ENCODE measurements at regions not wholly inside any gene's neighbourhood (a gene's known extent, or its start where the extent isn't known, plus 50 kb on each side); places are given as distances from the start of the nearest gene placed in this dataset.
"Not testable (repeated sequence)": the region's sequence is repeated elsewhere in the genome, so short reads cannot be mapped to it uniquely, and the experiment has no call there.

DNA sequence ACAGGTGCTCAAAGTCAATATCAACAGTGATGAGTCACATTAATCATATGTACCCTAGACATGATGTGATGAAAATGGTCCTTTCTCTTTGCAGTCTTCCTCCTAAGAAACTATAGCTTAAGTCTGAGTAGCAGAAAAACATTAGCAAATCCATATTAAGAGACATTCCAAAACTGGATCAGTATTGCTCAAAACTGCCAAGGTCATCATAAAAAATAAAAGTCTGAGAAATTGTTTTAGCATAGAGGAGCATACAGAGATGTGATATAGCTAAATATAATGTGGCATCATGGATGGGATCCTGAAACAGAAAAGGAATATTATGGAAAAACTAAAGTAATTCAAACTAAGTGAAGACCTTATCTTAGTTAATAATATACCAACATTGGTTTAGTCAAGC is 1316.1 kb downstream of the SUCLG1 start:
- ATAC-seq, result no peak
- Histone ChIP-seq H3K9me3 (ENCODE audit: control insufficient read depth, low read length) (no peaks in the 10 kb centered on the region), H3K27ac (ENCODE audit: low read length) (no peak overlapping the region), H3K4me3 (ENCODE audit: low read length) (no peak overlapping the region), H3K27me3 (ENCODE audit: control insufficient read depth, insufficient read depth) (no peaks in the 10 kb centered on the region), H3K4me1 (ENCODE audit: control insufficient read depth, insufficient read depth, low read length) (no peaks in the 10 kb centered on the region)
- intact Hi-C loops (cut with DNase I), result no loop called here
- DNase-seq, result no peak

DNA sequence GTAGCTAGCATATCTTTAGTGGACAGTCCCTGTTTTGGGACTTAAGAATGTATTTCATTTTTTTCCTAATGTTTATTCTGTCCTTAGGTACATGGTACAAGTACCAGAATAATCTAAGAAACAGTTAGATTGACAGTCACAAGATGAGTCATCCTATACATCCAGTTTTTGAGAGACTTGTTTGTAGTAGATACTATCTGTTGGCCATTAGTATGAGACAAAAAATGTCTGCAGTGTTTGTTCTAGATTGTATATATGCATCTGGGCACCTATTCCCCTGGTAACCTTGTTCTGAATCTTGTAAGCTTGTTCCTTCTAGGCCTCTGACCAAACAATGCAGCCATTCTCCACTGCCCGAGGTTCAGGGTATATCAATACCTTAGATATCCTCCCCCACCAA is 1343.5 kb downstream of the SUCLG1 start:
- intact Hi-C loops (cut with DNase I), result no loop called here
- Histone ChIP-seq H3K9me3 (ENCODE audit: control insufficient read depth, low read length) (no peaks in the 10 kb centered on the region), H3K4me1 (ENCODE audit: control insufficient read depth, insufficient read depth, low read length) (no peaks in the 10 kb centered on the region), H3K27ac (ENCODE audit: low read length) (no peak overlapping the region), H3K27me3 (ENCODE audit: control insufficient read depth, insufficient read depth) (no peaks in the 10 kb centered on the region), H3K4me3 (ENCODE audit: low read length) (no peak overlapping the region)
- DNase-seq (no peak), ATAC-seq (no peak)
- 88% methylated on average over 1 of the region's 1 CpG for WGBS

DNA sequence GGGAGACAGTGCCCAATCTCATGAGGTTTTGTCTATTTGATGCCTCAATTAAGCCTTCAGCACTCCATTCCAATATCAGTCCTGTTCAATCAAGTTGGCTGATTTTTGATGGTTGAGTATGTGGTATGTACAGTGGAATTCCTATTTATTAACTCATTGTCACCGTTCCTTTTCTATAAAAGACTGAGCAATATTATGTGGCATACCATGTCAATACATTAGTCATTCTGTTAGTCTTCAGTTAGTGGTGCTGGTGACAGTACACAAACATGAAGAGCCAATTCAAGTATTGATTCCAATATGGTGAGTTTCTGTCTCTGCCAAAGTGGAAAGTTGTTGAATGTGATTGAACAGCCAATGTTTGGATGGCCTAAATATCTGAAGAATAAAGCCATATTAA is 1343.9 kb downstream of the SUCLG1 start:
- DNase-seq (no peak), ATAC-seq (no peak)
- H3K27ac ChIP-seq (ENCODE audit: low read length), result no peak overlapping the region
- H3K4me1 ChIP-seq (ENCODE audit: control insufficient read depth, insufficient read depth, low read length), result no peaks in the 10 kb centered on the region
- no peaks in the 10 kb centered on the region for H3K9me3 ChIP-seq (ENCODE audit: control insufficient read depth, low read length)
- WGBS, result 83% methylated on average over 1 of the region's 1 CpG
- intact Hi-C loops (cut with DNase I), result no loop called here
- no peaks in the 10 kb centered on the region for H3K27me3 ChIP-seq (ENCODE audit: control insufficient read depth, insufficient read depth)
- H3K4me3 ChIP-seq (ENCODE audit: low read length), result no peak overlapping the region

DNA sequence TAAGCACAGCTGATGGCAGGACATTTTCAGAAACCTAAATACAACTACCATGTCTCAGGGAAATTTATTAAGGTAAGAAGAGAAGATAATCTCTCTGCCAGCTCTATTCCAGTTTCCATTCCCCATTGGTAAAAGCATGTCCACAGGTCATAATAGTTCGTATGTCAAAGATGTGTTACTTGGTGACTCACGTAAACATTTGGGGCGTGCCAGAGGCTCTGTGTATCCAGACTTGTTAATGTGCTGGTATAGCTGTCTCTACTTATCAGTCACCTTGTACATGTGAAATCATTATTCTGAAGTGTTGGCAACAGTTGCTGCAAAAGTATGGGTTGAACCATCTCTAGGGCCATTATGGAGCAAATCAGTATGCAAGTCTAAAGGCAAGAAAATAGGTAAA is 1345.1 kb downstream of the SUCLG1 start:
- no peaks in the 10 kb centered on the region for H3K9me3 ChIP-seq (ENCODE audit: control insufficient read depth, low read length)
- 84% methylated on average over 3 of the region's 3 CpGs for WGBS
- H3K4me3 ChIP-seq (ENCODE audit: low read length), result no peak overlapping the region
- no peak for DNase-seq
- no peak overlapping the region for H3K27ac ChIP-seq (ENCODE audit: low read length)
- no peak for ATAC-seq
- H3K27me3 ChIP-seq (ENCODE audit: control insufficient read depth, insufficient read depth), result no peaks in the 10 kb centered on the region
- H3K4me1 ChIP-seq (ENCODE audit: control insufficient read depth, insufficient read depth, low read length), result no peaks in the 10 kb centered on the region
- intact Hi-C loops (cut with DNase I), result no loop called here

DNA sequence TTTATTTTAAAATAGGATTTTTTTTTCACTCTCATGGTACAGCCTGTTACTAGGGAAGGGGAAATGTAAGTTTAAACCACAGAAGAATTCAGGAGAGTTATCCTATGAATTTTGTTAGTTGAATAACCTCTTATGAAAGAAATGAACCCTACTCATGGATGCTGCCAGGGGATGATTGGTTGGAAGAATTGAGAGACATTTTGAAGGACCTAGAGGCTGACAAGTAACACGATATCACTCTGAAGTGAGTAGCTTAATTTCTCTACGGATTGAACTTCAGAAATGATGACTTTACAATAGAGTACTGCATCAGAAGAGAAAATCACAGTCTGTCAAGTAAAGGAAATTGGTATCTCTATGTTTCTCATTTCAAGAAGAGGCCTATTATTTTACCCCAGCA is 1346.2 kb downstream of the SUCLG1 start:
- Histone ChIP-seq H3K9me3 (ENCODE audit: control insufficient read depth, low read length) (no peaks in the 10 kb centered on the region), H3K4me3 (ENCODE audit: low read length) (no peak overlapping the region), H3K4me1 (ENCODE audit: control insufficient read depth, insufficient read depth, low read length) (no peaks in the 10 kb centered on the region), H3K27ac (ENCODE audit: low read length) (no peak overlapping the region), H3K27me3 (ENCODE audit: control insufficient read depth, insufficient read depth) (no peaks in the 10 kb centered on the region)
- 74% methylated on average over 2 of the region's 2 CpGs for WGBS
- ATAC-seq (no peak), DNase-seq (no peak)
- intact Hi-C loops (cut with DNase I), result no loop called here

DNA sequence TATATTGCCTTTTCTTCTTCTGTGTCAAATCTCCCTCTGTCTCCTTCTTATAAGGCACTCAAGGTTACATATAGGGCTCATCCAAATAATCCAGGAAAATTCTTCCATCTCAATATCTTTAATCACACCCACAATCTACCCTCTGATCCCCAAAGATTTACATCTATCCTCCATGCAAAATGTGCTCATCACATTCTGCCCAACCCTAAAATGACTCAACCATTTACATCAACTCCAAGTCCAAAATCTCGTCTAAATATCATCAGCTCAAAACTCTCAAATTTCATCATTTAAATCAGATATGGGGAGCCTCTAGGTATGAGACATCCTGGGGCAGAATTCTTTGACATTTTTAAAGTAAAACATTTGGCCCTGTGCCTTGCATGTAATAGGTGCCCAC is 1349.8 kb downstream of the SUCLG1 start:
- Histone ChIP-seq H3K4me3 (ENCODE audit: low read length) (no peak overlapping the region), H3K4me1 (ENCODE audit: control insufficient read depth, insufficient read depth, low read length) (no peaks in the 10 kb centered on the region), H3K27me3 (ENCODE audit: control insufficient read depth, insufficient read depth) (no peaks in the 10 kb centered on the region), H3K9me3 (ENCODE audit: control insufficient read depth, low read length) (no peaks in the 10 kb centered on the region), H3K27ac (ENCODE audit: low read length) (no peak overlapping the region)
- intact Hi-C loops (cut with DNase I), result no loop called here
- WGBS, result 89% methylated on average over 1 of the region's 1 CpG
- no peak for DNase-seq
- no peak for ATAC-seq

DNA sequence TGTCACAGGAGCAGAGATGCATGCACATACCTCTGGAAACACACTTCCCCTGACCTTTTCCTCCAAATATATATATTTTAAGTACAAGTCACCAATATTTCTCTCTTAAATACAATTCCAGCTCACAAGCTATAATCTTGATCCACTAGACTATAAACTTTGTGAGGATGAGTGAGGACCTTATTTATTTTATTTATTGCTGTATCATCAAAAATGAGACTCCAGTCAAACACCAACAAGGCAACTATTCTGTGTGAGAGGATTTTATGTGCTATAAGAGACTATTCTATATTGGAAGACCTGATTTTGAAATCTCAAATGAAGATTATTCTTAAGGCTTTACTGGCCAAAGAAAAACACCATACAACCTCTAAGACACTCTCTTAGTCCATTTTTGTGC is 1352.2 kb downstream of the SUCLG1 start:
- Histone ChIP-seq H3K27ac (ENCODE audit: low read length) (no peak overlapping the region), H3K27me3 (ENCODE audit: control insufficient read depth, insufficient read depth) (no peaks in the 10 kb centered on the region), H3K4me1 (ENCODE audit: control insufficient read depth, insufficient read depth, low read length) (no peaks in the 10 kb centered on the region), H3K9me3 (ENCODE audit: control insufficient read depth, low read length) (no peaks in the 10 kb centered on the region), H3K4me3 (ENCODE audit: low read length) (no peak overlapping the region)
- intact Hi-C loops (cut with DNase I), result no loop called here
- no peak for ATAC-seq
- DNase-seq, result no peak

DNA sequence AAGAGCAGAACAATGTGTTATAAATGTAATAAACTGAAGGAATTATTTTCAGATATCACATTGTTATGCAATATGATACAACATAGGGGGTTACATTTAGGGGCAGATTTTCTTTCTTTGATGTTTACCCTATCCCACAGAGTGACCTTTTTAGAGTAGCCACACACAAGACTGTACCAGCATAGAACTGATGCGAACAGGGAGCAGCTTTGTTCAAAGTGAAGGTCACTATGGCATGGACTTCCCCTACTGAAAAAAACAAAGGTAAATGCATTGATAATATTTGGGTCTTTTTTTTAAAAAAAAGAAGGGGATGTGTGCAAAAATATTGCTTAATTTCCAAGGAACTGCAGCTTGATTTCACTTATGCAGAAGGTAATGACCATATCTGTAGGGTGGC is 1354.9 kb downstream of the SUCLG1 start:
- H3K4me1 ChIP-seq (ENCODE audit: control insufficient read depth, insufficient read depth, low read length), result no peaks in the 10 kb centered on the region
- DNase-seq (no peak), ATAC-seq (no peak)
- H3K27ac ChIP-seq (ENCODE audit: low read length), result no peak overlapping the region
- H3K4me3 ChIP-seq (ENCODE audit: low read length), result no peak overlapping the region
- WGBS, result 74% methylated on average over 1 of the region's 1 CpG
- H3K27me3 ChIP-seq (ENCODE audit: control insufficient read depth, insufficient read depth), result no peaks in the 10 kb centered on the region
- no peaks in the 10 kb centered on the region for H3K9me3 ChIP-seq (ENCODE audit: control insufficient read depth, low read length)
- intact Hi-C loops (cut with DNase I), result no loop called here

DNA sequence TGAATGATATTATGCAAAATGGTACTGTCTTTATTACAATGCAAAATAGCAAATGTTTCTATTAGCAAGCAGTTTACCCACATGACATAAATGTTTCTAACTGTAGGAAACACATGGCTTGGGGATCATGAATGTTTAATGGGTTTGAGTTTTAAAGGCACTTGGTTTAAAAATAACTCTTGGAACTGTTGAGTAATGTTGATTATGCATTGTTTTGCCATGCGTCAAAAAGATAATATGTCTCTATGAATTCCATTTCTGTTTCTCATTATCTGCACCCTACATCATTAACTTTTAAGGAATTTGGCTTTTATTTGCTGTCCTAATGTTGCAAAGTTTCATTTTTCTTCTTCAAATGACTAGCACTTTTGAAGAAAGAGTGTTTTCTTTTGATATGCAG is 1355.5 kb downstream of the SUCLG1 start:
- H3K27ac ChIP-seq (ENCODE audit: low read length), result no peak overlapping the region
- ATAC-seq (no peak), DNase-seq (no peak)
- H3K4me1 ChIP-seq (ENCODE audit: control insufficient read depth, insufficient read depth, low read length), result no peaks in the 10 kb centered on the region
- H3K9me3 ChIP-seq (ENCODE audit: control insufficient read depth, low read length), result no peaks in the 10 kb centered on the region
- WGBS, result 16% methylated on average over 1 of the region's 1 CpG
- intact Hi-C loops (cut with DNase I), result no loop called here
- H3K27me3 ChIP-seq (ENCODE audit: control insufficient read depth, insufficient read depth), result no peaks in the 10 kb centered on the region
- no peak overlapping the region for H3K4me3 ChIP-seq (ENCODE audit: low read length)

DNA sequence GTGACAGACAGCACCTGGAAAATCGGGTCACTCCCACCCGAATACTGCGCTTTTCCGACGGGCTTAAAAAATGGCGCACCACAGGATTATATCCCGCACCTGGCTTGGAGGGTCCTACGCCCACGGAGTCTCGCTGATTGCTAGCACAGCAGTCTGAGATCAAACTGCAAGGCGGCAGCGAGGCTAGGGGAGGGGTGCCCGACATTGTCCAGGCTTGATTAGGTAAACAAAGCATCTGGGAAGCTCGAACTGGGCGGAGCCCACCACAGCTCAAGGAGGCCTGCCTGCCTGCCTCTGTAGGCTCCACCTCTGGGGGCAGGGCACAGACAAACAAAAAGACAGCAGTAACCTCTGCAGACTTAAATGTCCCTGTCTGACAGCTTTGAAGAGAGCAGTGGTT is 1370.0 kb downstream of the SUCLG1 start:
- H3K4me1 ChIP-seq (ENCODE audit: control insufficient read depth, insufficient read depth, low read length); H3K9me3 ChIP-seq (ENCODE audit: control insufficient read depth, low read length); DNase-seq; intact Hi-C loops (cut with DNase I); H3K27ac ChIP-seq (ENCODE audit: low read length); H3K4me3 ChIP-seq (ENCODE audit: low read length); H3K27me3 ChIP-seq (ENCODE audit: control insufficient read depth, insufficient read depth); ATAC-seq: not testable (repeated sequence)
- WGBS, result 92% methylated on average over 15 of the region's 15 CpGs

DNA sequence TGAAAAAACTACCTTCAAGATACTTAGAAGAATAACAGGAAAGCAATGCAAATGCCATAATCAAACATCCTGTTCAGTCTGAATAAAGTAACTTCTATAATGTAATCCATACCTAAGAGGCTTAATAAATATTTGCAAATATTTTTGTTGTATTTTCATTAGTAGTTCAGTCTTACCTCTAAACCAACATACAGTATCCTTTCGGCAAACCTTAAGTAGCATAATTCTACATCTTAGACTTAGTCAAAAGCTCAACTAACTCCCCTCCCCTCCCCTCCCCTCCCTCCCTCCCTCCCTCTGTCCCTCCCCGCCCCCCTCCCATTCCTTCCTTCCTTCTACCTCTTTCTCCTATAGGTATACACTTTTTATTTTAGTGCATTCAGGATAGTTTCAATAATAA is 1373.2 kb downstream of the SUCLG1 start:
- no peaks in the 10 kb centered on the region for H3K4me1 ChIP-seq (ENCODE audit: control insufficient read depth, insufficient read depth, low read length)
- H3K4me3 ChIP-seq (ENCODE audit: low read length), result no peak overlapping the region
- 97% methylated on average over 2 of the region's 2 CpGs for WGBS
- H3K27me3 ChIP-seq (ENCODE audit: control insufficient read depth, insufficient read depth), result no peaks in the 10 kb centered on the region
- intact Hi-C loops (cut with DNase I), result no loop called here
- H3K27ac ChIP-seq (ENCODE audit: low read length), result no peak overlapping the region
- ATAC-seq (no peak), DNase-seq (no peak)
- H3K9me3 ChIP-seq (ENCODE audit: control insufficient read depth, low read length), result no peaks in the 10 kb centered on the region

DNA sequence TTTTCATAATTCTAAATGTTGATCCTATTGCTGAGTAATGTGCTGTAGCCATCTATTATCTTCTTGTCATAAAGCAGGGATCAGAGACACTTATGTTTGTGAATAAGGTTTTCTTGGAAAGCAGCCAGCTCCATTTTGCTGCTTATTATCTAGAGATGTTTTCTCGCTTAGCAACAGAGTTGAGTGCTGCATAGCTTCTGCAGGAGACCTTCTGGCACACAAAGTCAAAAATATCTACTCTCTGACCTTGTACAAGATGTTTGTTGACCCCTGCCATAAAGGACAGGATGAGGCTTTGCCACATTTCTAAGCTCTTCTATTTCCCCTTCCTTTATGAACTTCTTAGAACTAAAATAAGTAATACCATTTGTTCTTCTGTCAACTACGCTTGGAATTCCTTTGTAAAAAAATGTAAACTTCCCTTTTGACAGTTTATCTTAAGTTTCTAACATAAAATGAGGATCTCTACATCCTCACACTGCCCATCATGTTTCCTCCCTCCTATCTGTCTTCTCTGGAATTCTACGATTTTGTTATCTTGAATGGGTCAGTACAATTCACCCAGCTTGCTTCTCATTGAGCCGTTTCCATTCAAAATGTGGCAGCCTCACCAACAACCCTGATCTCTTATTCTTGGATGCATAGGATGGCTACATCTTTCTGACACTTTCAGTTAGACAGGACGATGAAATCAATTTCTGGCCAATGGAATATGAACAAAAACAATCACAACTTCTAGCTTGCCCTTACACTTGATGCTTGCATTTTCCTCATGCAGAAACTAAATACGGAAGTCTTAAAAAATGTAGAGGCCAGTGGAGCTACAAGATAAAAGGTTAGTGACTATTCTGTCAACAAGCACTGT is 1377.0 kb downstream of the SUCLG1 start:
- ATAC-seq (peak; percentile 92 to 96), DNase-seq (no peak)
- peak overlapping the region; percentile 25 for H3K27ac ChIP-seq (ENCODE audit: low read length)
- H3K27me3 ChIP-seq (ENCODE audit: control insufficient read depth, insufficient read depth), result no peaks in the 10 kb centered on the region
- H3K4me1 ChIP-seq (ENCODE audit: control insufficient read depth, insufficient read depth, low read length), result no peaks in the 10 kb centered on the region
- no peak overlapping the region for H3K4me3 ChIP-seq (ENCODE audit: low read length)
- no peaks in the 10 kb centered on the region for H3K9me3 ChIP-seq (ENCODE audit: control insufficient read depth, low read length)
- intact Hi-C loops (cut with DNase I), result no loop called here
- 13% methylated on average over 6 of the region's 6 CpGs for WGBS
